ENCODE measurements at regions not wholly inside any gene's neighbourhood (a gene's known extent, or its start where the extent isn't known, plus 50 kb on each side); places are given as distances from the start of the nearest gene placed in this dataset.

DNA sequence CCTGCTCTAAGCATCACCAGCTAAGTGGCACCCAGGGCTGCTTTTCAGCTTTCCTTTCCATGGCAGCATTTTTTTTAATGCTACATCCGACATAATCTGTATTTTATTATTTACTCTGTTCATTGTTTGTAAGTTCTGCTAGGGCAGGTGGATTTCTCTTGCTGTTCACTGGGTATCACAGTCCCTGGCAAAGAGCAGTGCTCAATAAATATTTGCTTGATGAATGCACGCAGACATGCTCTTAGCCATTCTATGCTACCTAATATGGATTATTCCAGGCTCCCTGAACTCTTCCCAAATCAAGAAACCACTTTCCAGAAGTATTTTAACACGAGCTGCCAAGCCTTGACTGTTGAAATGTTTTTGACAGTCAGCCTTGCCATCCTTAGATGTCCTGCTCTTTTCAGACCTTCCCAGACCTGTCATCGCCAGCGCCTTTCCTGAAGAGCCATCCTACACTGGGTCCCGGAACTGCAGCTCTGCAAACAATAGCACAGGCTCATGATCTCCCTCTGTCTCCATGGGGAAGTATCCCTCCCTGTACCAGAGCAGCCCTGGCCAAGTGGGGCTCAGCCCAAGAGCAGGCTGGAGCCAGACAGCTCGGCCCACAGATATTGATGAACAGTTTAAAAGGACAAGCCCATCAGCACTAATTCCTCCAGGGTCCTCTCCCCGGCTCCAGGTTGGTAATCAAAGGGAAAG, 136.5 kb upstream of the CDH4 start:
- ChIA-PET POLR2A (ENCODE audit: unreplicated experiment) (no interaction called here), CTCF (interaction anchor here (0.8 kb wide), 1 partner anchor 1002 kb away, joined by 3 read pairs; no protein-coding TSS in a partner anchor)
- no peak overlapping the region for H2BK120ac ChIP-seq (ENCODE audit: low read depth, low read length)

More for the DNA sequence above, 136.5 kb upstream of the CDH4 start:
- Histone ChIP-seq H3K9me3 (ENCODE audit: control insufficient read depth, insufficient read depth, low read length) (no peaks in the 10 kb centered on the region), H2BK5ac (ENCODE audit: low read depth, low read length, poor library complexity, severe bottlenecking) (no peak overlapping the region), H3K4ac (ENCODE audit: low read depth, low read length) (no peak overlapping the region), H3K9me1 (ENCODE audit: insufficient read depth, low read length) (no peaks in the 10 kb centered on the region), H3K36me3 (ENCODE audit: control insufficient read depth, insufficient read depth, low read length) (no peaks in the 10 kb centered on the region), H4K8ac (ENCODE audit: low read depth in 2 of 2, low read length in 2 of 2) (no peak overlapping the region), H3K56ac (ENCODE audit: extremely low read depth, insufficient read depth, low read length) (no peak overlapping the region), H3K79me1 (ENCODE audit: low read depth in 1 of 2, low read length in 2 of 2) (no peaks in the 10 kb centered on the region), H3K4me2 (ENCODE audit: low read depth, low read length) (no peak overlapping the region), H3K4me3 (ENCODE audit: insufficient read depth, low read depth, low read length) (no peak overlapping the region), H4K20me1 (ENCODE audit: insufficient read depth, low read length) (no peaks in the 10 kb centered on the region), H3K4me1 (ENCODE audit: control insufficient read depth, insufficient read depth, low read length) (0 out of 2 replicates have a peak, but pooled peaks cover 2% of the 10 kb centered on the region), H2AK5ac (ENCODE audit: low read depth, low read length) (no peak overlapping the region), H2BK15ac (ENCODE audit: low read depth, low read length) (no peak overlapping the region), H3K27me3 (ENCODE audit: control insufficient read depth, insufficient read depth, low read length) (peaks cover 1% of the 10 kb centered on the region; the same call in 1 of the 2 replicates), H4K91ac (ENCODE audit: insufficient read depth, low read depth, low read length) (no peak overlapping the region), H2BK20ac (ENCODE audit: low read depth, low read length) (no peak overlapping the region), H2AFZ (replicated peaks; ENCODE audit: low read length, poor library complexity) (no peak overlapping the region), H3K9ac (ENCODE audit: low read depth, low read length) (no peak overlapping the region), H2AK9ac (replicated peaks; ENCODE audit: low read depth, low read length, poor library complexity) (no peak overlapping the region), H3K18ac (ENCODE audit: low read depth, low read length) (no peak overlapping the region), H3K23ac (ENCODE audit: low read depth, low read length) (no peak overlapping the region), H3K14ac (replicated peaks; ENCODE audit: low read depth, low read length) (no peak overlapping the region), H4K5ac (ENCODE audit: low read depth, low read length) (no peak overlapping the region), H3K27ac (ENCODE audit: insufficient read depth, low read length) (no peak overlapping the region)
- intact Hi-C loops (cut with micrococcal nuclease), result loop anchor here (10.0 kb wide), 1 partner anchor 1061 kb away; no protein-coding TSS in a partner anchor
- BruUV-seq (replicated peaks), result no TSS peak
- in situ Hi-C loops (cut with MboI; ENCODE audit: low sequenced_read_pairs), result loop anchor here (25.0 kb wide), 1 partner anchor 903 kb away; no protein-coding TSS in a partner anchor
- no peak for ATAC-seq (ENCODE audit: low read depth)
- no peak for TF ChIP-seq CHD1 (IDR thresholded peaks at IDR 0.05; ENCODE audit: low read depth, low read length)
- TF ChIP-seq CEBPB (IDR thresholded peaks at IDR 0.05; ENCODE audit: low read depth, low read length), result no peak
- TF ChIP-seq FOS (IDR thresholded peaks at IDR 0.05; ENCODE audit: low read depth, low read length), result no peak
- TF ChIP-seq BHLHE40 (IDR thresholded peaks at IDR 0.05; ENCODE audit: low read depth, low read length), result no peak
- TF ChIP-seq NFE2L2 (IDR thresholded peaks at IDR 0.05; ENCODE audit: low read depth, low read length), result no peak
- TF ChIP-seq MAZ (IDR thresholded peaks at IDR 0.05; ENCODE audit: borderline replicate concordance, low read depth, low read length), result no peak
- TF ChIP-seq, protein P1, sequence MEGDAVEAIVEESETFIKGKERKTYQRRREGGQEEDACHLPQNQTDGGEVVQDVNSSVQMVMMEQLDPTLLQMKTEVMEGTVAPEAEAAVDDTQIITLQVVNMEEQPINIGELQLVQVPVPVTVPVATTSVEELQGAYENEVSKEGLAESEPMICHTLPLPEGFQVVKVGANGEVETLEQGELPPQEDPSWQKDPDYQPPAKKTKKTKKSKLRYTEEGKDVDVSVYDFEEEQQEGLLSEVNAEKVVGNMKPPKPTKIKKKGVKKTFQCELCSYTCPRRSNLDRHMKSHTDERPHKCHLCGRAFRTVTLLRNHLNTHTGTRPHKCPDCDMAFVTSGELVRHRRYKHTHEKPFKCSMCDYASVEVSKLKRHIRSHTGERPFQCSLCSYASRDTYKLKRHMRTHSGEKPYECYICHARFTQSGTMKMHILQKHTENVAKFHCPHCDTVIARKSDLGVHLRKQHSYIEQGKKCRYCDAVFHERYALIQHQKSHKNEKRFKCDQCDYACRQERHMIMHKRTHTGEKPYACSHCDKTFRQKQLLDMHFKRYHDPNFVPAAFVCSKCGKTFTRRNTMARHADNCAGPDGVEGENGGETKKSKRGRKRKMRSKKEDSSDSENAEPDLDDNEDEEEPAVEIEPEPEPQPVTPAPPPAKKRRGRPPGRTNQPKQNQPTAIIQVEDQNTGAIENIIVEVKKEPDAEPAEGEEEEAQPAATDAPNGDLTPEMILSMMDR (conservative IDR thresholded peaks at IDR 0.05; ENCODE audit: low read depth, low read length), result no peak
- no peak for TF ChIP-seq POLR2A (IDR thresholded peaks at IDR 0.05; ENCODE audit: low read depth, low read length)
- TF ChIP-seq, protein P2, sequence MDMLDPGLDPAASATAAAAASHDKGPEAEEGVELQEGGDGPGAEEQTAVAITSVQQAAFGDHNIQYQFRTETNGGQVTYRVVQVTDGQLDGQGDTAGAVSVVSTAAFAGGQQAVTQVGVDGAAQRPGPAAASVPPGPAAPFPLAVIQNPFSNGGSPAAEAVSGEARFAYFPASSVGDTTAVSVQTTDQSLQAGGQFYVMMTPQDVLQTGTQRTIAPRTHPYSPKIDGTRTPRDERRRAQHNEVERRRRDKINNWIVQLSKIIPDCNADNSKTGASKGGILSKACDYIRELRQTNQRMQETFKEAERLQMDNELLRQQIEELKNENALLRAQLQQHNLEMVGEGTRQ (IDR thresholded peaks at IDR 0.05; ENCODE audit: low read depth, low read length), result no peak
- TF ChIP-seq RFX5 (IDR thresholded peaks at IDR 0.05; ENCODE audit: low read depth, low read length), result no peak
- TF ChIP-seq RCOR1 (IDR thresholded peaks at IDR 0.05; ENCODE audit: insufficient replicate concordance, low read length), result no peak
- no peak for TF ChIP-seq RAD21 (IDR thresholded peaks at IDR 0.05; ENCODE audit: low read length)
- TF ChIP-seq MXI1 (IDR thresholded peaks at IDR 0.05; ENCODE audit: borderline replicate concordance, low read depth, low read length), result no peak
- TF ChIP-seq, protein P3, sequence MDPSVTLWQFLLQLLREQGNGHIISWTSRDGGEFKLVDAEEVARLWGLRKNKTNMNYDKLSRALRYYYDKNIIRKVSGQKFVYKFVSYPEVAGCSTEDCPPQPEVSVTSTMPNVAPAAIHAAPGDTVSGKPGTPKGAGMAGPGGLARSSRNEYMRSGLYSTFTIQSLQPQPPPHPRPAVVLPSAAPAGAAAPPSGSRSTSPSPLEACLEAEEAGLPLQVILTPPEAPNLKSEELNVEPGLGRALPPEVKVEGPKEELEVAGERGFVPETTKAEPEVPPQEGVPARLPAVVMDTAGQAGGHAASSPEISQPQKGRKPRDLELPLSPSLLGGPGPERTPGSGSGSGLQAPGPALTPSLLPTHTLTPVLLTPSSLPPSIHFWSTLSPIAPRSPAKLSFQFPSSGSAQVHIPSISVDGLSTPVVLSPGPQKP (IDR thresholded peaks at IDR 0.05; ENCODE audit: borderline replicate concordance, low read depth, low read length), result no peak
- no peak for TF ChIP-seq SMC3 (IDR thresholded peaks at IDR 0.05; ENCODE audit: low read depth, low read length)
- DNase-seq, result no peak
- 0% methylated on average over 1 of the region's 8 CpGs; no CpG with 5 or more reads in 1 of the 2 experiments for WGBS, 2 experiments (ENCODE audit: extremely low coverage in 2 of 2, insufficient read length in 1 of 2)
- dilution Hi-C loops (cut with HindIII; ENCODE audit: low sequenced_read_pairs, unreplicated experiment), result no loop called here
